HepG2 (cell line): ENCODE measurements at regions not wholly inside any gene's neighbourhood (a gene's known extent, or its start where the extent isn't known, plus 50 kb on each side); places are given as distances from the start of the nearest gene placed in this dataset.

Source experiments
- BHLHE40 ChIP-seq: IDR thresholded peaks from 2 replicates; pipeline ENCODE4 v1.6.1; 2011; ENCODE audit warnings: low read length, improper control_type of control experiment
- HOXA5 ChIP-seq: sonication (generic); formaldehyde crosslinking; IDR thresholded peaks from 2 replicates; pipeline ENCODE4 v1.4.0; 2020; ENCODE audit warnings: missing genetic modification reagents
- MAX ChIP-seq: IDR thresholded peaks from 2 replicates; pipeline ENCODE4 v1.6.1; 2012; ENCODE audit warnings: inconsistent platforms
- MBNL3 ChIP-seq: fragments of 250-450 bp; sonication (Bioruptor Pico); conservative IDR thresholded peaks from 2 replicates; pipeline ENCODE4 v1.8.0; 2022; ENCODE audit warnings: mild to moderate bottlenecking, inconsistent platforms
- MXD4 ChIP-seq: IDR thresholded peaks from 2 replicates; pipeline ENCODE4 v1.6.1; 2016; ENCODE audit warnings: mild to moderate bottlenecking, missing biosample characterization, missing genetic modification reagents

GRCh38 chr10:78566284-78567111 lies 502.3 kb upstream of the ZMIZ1 start:
- TF ChIP-seq BHLHE40 (no peak), MBNL3 (no peak), HOXA5 (CRISPR knock-in tag) (no peak), MXD4 (CRISPR knock-in tag) (no peak), MAX (no peak)
